ENCODE measurements at regions not wholly inside any gene's neighbourhood (a gene's known extent, or its start where the extent isn't known, plus 50 kb on each side); places are given as distances from the start of the nearest gene placed in this dataset.

- TF ChIP-seq POLR2AphosphoS5 (IDR thresholded peaks at IDR 0.05; ENCODE audit: low read depth, low read length) (no peak), POLR2A (IDR thresholded peaks at IDR 0.05; ENCODE audit: low read depth, low read length) (no peak), TAF1 (IDR thresholded peaks at IDR 0.05; ENCODE audit: low read depth, low read length) (no peak), SPI1 (IDR thresholded peaks at IDR 0.05; ENCODE audit: low read depth, low read length) (no peak)
Observed at GRCh38 chr11:10639350-10639749, 54.2 kb downstream of the IRAG1 start.

All from GM12891 (cell line).